ENCODE measurements at regions not wholly inside any gene's neighbourhood (a gene's known extent, or its start where the extent isn't known, plus 50 kb on each side); places are given as distances from the start of the nearest gene placed in this dataset.

DNA sequence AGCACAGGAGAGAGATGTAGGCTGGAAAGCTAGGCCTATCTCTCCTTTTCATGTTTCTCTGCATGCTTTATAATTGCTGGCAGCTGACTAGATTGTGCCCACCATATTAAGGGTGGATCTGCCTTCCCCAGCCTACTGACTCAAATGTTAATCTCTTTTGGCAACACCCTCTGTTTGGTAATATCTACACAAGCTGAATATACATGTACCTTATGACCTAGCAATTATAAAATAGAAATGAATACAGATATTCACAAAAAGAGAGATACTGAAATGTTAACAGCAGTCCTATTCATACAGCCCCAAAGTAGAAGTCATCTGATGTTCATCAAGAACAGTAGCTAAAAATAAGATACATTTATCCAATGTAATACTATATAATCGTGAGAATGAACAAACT, 429.6 kb downstream of the EPM2A start:
- DNase-seq: no peak

GRCh38 chr6:145306489-145306888, 428.8 kb downstream of the EPM2A start:
- DNase-seq: no peak

- no peak for DNase-seq
These were observed 425.3 kb downstream of the EPM2A start for GRCh38 chr6:145309842-145310535.

- no peak for DNase-seq
These were observed 422.8 kb downstream of the EPM2A start for GRCh38 chr6:145312481-145312880.

GRCh38 chr6:145313041-145313855, 422.1 kb downstream of the EPM2A start:
- DNase-seq: no peak

DNA sequence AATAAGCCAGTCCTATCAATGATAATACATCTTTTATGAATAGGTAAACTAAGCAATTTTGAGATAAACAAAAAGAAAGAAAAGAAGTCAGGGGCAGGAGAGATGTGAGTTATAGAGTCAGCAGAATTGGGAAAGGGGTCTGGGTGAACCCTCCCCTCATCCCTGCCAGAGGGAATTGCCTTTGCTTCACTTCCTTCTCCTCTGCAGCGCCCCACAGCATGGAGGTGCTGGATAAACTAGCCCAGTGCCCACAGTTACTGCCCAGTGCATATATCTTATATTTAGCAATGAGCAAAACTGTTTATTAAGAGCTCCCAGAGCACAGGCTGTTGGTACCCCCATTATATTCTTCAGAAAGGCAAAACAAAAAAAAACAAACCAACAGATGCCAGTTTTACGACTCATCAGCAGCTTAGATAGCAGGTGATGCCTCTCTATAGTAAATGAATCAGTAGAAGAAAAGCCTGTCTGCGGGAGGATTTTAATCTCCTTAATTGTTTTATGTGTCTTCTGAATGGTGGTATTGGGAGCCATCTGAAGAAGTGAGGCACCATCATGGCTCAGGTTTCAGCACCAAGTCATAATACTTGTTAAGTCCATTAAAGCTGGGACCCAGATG, 419.2 kb downstream of the EPM2A start:
- DNase-seq: no peak

DNA sequence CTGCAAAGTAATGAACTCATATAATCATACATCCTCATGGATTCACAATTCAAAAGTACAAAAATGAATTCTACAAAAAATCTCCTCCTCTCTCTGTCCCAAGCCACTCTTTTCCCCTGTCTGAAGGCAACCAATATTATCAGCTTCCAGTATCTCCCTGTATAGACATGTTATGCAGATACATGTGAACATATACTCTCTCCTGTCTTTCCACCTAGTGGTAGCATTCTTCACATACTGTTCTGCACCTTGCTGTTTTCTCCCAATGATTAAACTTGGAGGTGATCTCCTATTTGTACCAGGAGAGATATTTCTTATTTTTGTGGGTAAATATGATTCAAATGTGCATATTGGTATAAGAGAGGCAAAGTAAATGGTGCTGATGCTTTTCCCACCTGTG, 416.4 kb downstream of the EPM2A start:
- DNase-seq: no peak

GRCh38 chr6:145319605-145320004, 415.7 kb downstream of the EPM2A start:
- DNase-seq: no peak

DNA sequence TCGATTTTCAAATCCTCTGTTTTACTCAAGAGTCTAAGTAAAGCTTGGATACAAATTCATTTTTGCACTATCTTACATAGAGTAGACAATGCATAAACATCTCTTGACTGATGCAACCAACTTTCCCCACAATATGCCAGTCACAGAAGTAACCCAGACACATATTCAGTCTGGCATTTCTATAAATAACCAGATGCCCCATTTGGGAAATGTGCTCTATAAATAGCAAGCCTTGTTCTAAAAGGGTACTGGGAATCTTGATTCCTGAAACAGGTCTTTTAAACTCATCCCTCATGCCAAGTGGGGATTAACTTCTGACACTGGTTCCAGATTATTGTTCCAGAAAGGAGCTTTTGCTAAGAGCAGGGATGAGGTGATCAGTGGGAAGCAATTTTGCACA, 411.7 kb downstream of the EPM2A start:
- no peak for DNase-seq

GRCh38 chr6:145327586-145327985, 407.7 kb downstream of the EPM2A start:
- no peak for DNase-seq

- DNase-seq: no peak
These were observed 406.1 kb downstream of the EPM2A start for GRCh38 chr6:145329257-145329656.

DNA sequence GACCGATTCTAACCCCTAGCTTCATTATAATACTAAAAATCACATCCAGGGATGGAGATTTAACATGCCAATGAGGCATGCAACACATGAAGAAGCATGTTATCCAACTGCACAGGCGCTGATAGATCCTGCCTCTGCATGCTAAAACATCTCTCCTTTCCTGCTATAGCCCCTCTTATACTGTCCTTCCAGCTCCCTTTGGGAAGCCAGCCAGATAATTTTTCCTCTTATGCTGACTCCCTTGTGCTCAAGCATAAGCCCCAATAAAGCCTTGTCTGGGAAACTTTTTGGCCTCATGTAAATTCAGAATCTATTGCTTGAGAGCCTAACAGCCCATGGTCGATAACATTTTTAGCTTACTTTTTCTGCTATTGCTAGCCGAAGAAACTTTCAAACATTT, 404.3 kb downstream of the EPM2A start:
- no peak for DNase-seq

- DNase-seq: no peak
These were observed 403.3 kb downstream of the EPM2A start for GRCh38 chr6:145332011-145332410.

- DNase-seq: no peak
These were observed 399.2 kb downstream of the EPM2A start for GRCh38 chr6:145336119-145336518.

DNA sequence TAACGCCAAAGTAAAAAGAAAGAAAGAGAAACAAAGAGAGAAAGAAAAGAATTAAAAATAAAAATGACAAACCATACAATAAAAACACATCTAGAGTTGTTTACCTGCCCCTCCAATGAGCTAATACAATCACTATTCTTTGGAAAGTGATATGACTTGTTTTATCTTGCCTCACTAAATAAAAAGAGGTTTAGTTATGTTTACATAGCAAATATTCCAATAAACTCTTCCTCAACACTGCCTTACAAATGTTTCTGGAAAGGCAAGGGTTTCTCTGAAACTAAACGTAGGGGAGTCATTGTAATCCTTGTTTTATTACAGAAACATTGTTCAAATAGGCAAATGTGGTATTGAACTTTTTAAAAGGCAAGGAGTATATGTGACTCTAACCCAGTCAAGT, 396.2 kb downstream of the EPM2A start:
- DNase-seq: no peak

DNA sequence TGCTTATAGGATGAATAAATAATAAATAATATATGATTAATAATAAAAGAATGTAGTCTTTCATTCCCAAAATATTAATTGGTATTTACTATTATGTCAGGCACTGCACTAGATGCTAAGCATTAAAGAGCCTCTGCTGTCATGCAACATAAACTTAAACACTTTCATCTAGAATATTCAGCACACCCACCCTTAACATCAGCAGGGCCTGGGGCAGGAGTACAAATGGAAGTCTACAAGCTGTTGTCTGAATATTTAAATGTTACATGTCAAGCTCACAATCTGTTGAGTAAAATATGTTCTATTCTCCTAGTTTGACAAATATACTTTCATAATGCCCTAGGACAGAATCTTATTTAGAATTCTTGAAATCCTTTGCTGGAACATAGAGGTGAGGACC, 395.1 kb downstream of the EPM2A start:
- no peak for DNase-seq

DNA sequence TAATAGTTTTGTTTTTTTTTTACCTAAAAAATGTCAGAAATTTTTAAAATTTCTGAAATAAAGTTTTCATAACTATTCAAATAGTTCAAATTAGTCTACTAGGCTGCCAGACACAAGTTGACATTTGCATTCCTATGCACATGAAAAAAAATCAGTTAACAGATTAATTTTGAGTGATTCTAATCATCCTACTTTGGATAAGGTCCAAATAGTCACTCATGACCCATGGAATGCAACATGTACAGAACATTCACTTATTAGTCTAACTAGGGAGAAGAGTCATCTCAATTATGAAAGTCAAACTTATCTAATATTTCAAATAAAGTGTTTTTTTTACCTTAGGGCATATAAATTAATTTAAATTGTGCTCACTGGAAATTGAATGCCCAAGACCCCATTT, 390.2 kb downstream of the EPM2A start:
- DNase-seq: no peak

GRCh38 chr6:145347216-145347615, 388.1 kb downstream of the EPM2A start:
- DNase-seq: no peak

DNA sequence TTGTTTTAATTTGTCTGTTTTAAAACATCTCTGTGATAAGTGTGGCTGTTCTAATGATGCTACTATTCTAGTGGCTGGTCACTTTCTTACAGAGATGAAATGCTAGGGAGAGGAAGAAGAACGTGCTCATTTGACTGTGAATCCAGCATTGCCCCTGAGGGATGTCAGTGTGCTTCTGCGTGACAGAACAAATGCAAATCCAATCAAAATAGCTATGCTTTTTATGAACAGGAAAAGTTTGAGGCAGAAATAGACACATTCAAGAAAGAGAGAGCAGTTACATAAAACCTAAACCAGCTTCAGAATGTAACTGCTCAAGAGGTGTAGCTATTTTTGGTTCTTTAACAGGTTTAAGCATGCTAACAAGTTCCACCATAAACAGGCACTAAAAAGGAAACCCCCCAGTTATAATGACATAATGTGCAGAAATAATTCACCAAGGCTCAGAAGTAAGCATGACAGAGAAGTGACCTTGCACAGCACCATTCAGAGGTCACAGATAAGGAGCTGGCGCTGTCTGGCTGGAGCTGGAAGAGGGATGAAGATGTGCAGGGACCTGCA, 385.3 kb downstream of the EPM2A start:
- no peak for DNase-seq

- no peak for DNase-seq
These were observed 384.4 kb downstream of the EPM2A start for GRCh38 chr6:145350928-145351327.

DNA sequence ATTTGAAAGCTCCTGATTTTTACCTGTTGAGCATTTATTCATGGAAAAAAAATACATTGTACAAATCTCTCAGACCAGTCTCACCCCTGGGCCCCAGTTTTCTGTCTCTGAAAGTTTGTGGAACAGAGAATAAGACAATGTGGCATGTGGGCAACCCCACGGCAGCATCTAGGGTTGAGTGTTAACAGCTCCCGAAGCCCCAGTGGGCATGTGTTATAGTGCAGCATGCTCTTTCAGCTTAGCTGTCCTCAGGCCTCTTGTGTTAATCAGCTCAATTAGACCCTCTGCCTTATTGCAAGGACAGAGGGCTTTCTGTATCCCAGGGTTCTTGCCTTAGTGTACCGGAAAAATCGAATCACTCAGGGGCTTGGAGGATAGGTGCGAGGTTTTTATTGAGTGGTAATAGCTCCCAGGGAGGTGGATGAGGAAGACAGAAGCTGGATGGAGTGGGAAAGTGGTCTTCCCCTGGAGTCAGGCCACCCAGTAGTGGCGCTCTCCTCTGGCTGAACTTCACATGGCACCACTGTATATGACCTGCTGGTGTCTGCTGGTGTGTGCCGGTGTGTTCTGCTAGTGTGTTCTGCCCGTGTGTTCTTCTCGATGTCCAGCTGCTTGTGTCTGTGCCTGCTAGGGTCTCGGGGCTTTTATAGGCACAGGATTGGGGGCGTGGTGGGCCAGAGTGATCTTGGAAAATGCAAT, 382.8 kb downstream of the EPM2A start:
- no peak for DNase-seq

DNA sequence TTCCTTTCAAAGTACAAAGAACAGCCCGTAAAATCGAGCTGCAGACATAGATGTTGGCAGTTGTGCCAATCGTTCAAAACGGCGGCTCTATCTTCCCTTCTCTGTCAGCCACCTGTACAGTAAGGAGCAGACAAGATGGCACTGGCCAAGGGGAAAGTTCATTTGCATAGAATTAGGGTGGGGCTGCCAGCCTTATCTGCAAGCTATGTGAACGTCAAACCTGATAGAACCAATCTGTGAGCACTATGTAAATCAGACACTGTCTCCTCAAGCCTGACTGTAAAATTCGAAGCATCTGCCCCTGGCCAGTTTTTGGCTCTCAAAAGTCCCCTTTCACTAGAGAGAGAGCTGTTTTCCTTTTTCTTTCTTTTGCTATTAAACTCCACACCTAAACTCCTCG, 374.5 kb downstream of the EPM2A start:
- DNase-seq: no peak

DNA sequence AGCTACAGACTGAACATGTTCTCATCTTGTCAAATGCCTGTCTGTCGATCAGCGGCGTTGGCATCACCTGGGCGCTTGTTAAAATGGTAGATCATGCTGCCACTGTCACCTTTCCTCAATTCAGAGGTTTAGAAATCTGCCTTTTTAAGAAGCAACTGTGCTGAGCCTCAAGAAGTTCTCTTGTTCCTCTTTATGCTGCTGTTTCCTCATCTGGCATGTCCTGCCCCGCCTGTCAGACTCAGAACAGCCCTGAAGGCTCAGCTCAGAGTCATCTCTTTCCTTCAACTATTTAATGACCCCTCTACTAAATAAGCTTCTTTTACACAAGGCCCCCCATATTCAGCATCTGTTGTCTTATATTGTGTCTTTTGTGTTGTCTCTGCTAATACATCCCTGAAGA, 368.2 kb downstream of the EPM2A start:
- DNase-seq: no peak
